ENCODE measurements at regions not wholly inside any gene's neighbourhood (a gene's known extent, or its start where the extent isn't known, plus 50 kb on each side); places are given as distances from the start of the nearest gene placed in this dataset.
"Not testable (repeated sequence)": the region's sequence is repeated elsewhere in the genome, so short reads cannot be mapped to it uniquely, and the experiment has no call there.

DNA sequence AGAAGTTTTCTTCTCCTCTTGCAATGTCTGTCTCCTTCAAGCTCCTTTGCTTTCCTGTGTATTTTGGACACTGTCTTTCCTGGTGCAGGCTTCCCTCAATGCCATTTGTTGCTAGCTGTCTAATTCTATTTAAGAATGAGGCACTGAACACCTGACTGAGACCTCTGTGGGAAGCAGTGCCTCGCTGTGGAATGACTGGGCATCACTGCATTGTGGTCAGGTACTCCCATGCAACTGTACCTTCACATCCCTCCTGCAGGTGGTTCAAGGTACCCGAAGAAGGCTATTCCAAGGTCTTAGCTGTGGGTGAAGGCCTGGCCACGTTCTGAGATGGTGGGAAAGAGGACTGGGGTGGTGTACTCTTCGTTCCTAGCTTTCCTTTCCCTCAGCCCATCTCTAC lies 152.8 kb upstream of the CTAGE1 start:
- no peak for DNase-seq

GRCh38 chr18:22572341-22572740 lies 154.6 kb upstream of the CTAGE1 start:
- no peak for DNase-seq

- no peak for DNase-seq
Measured at GRCh38 chr18:22579271-22579670, 161.6 kb upstream of the CTAGE1 start.

DNA sequence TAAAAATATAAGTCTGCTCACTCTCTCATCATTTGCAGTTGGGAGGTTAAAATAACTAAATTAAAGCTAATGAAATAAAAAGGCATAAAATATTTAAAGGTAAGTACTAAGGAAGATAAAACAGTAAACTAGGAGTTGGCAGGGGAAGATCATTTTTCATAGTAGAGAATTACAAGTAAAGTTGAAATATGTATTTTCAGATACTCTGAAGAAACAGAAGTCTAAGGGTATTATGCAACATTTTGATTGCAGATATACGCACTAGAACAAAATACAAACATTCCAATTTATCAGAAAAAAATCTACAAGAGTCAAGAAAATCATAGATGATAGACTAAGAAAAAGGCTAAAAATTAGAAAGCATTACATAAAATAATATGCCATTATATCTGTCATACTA lies 167.6 kb upstream of the CTAGE1 start:
- DNase-seq, result no peak

DNA sequence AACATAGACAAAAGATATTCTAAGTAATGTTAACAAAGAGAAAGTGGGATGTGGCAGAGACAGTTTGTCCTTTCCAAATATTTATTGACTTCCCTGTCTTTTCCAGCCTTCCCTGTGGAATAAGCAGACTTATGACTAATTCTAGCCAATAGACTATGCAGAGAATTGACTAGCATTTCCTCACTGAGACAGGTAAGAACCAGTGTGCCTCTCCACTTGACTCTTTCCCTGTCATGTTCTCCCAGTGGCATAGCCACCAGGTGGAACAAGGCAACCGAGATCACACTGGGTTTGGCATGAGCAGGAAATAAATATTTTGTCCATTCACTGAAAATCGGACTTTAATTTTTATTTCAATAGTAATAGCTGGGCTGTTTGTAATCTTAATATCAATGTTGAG lies 168.1 kb upstream of the CTAGE1 start:
- DNase-seq, result no peak

- DNase-seq, result no peak
Measured at GRCh38 chr18:22591222-22591621, 173.5 kb upstream of the CTAGE1 start.

DNA sequence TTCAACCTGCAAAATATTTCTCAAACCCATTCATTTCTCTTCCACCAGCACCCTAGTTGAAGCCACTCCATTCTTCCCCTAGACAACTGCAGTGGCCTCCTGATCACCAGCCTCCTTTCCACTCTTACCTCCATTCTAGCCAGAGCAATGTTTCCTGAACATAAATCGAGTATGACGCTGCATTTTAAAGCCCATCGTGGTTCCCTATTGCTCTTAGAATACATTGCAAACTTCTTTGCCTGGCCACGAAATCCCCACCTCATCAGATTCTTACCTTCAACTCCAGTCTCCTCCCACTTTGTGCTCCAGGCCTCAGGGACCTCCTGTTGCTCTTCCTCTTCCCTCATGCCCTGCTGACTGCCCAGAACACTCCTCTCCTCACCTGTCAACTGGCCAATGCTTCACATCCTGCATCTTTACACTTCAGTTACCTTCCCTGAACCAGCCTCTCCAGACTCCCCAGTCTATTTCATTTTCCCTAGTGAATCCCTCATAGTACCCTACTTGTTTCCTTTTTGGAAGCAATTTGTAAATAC lies 176.5 kb upstream of the CTAGE1 start:
- no peak for DNase-seq

GRCh38 chr18:22601481-22601880 lies 183.8 kb upstream of the CTAGE1 start:
- no peak for DNase-seq

- DNase-seq, result not testable (repeated sequence)
Measured at GRCh38 chr18:22602456-22602855, 184.7 kb upstream of the CTAGE1 start.

DNA sequence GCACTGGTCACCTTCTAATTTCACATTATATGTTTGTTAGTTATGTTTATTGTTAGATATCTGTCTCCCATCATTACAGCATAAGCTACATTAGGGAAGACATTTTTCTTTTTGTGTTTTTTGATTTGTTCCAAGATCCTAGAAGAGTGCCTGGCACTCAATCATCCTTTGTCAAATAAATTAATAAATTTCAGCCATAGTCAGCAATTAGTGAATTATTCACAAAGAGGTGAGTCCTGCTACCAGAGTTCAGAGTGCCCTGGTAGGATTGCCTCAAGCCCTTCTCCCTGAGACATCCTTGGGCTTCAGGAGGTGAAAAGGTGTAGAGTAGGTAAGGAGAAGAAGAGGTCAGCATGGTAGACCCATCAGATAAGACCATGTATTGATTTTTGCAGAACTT lies 186.2 kb upstream of the CTAGE1 start:
- no peak for DNase-seq

DNA sequence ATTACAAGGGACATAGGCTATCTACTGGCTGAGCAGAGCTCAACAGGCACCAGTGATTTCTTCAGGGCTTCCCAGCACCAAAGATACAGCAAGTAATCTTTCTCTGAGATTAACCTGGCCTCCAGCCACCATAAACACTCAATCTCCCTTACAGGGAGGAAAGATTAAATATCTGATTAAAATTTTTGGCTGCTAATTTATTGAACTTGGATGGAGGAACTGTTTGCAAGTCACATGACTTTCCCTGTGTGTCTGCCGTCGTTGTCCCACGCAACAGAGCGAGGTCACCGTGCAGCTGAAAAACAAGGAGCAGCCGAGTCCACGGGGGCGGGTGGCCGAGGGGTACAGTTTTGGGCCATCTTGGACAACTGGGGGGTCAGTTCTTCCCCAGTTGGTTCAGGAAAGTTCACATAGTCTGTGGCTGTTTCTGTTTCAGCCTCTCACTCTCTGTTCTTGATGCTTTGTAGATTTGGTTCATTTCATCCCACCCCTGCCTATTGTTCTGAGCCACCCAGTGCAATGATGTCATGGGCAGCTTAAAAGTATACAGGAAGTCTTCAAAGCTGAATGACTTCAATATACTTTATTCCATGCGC lies 186.8 kb upstream of the CTAGE1 start:
- DNase-seq, result no peak

DNA sequence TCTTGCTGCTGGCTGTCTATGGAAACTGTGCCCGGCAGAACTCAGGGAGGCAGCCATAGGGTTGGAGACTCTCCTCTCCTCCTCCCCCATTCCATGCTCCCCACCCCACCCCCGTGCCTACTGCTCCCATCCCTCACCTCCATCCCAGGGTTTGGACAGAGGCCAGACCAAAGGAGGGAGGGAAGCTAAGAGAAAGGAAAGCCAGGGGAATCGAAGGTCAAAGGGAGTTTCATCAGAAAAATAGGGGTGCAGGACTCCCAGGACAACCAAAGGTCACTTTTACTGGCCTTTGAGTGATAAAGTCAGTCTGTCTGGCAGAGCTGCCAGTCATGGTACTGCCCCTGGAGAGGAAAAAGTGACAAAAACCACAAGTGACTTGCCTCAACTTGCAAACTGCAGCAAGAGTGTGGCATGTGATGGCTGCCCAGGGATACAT lies 187.3 kb upstream of the CTAGE1 start:
- DNase-seq, result no peak

DNA sequence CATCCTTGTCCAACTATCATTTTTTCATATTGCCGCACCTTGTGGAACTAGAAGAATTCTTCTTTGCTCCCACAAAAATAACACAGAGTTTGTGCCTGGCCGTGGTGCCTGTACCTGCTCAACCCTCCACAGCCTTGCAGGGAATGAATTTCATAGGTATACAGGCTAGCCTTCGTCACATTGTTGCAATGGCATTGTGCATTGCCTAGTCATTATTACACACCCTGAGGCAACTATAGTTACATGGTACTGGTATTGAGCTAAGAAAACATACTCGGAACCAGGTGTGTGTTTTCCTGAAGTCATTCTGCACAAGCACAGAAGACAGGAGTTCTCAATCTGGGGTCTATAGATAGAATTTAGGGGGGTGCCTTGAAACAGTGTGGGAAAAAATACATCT lies 188.0 kb upstream of the CTAGE1 start:
- no peak for DNase-seq

GRCh38 chr18:22606563-22607283 lies 189.0 kb upstream of the CTAGE1 start:
- no peak for DNase-seq

DNA sequence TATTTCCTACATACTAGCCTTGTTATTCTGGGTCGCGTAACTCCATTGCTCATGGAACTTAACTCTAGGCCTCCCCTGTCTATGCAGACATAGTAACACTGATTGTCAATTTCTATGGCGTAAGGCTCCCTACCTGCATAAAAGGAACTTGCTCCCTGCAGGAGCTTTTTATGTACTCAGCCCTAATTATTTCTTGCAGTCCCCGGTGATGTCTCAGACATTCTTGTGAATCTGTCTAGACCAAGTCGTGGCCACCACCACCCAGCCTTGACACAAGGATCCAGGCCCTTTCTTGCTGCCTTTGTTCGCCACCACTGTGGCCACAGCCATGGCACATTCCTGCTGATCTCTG lies 189.5 kb upstream of the CTAGE1 start:
- DNase-seq, result no peak

GRCh38 chr18:22608847-22609246 lies 191.1 kb upstream of the CTAGE1 start:
- no peak for DNase-seq

GRCh38 chr18:22609642-22610041 lies 191.9 kb upstream of the CTAGE1 start:
- no peak for DNase-seq

DNA sequence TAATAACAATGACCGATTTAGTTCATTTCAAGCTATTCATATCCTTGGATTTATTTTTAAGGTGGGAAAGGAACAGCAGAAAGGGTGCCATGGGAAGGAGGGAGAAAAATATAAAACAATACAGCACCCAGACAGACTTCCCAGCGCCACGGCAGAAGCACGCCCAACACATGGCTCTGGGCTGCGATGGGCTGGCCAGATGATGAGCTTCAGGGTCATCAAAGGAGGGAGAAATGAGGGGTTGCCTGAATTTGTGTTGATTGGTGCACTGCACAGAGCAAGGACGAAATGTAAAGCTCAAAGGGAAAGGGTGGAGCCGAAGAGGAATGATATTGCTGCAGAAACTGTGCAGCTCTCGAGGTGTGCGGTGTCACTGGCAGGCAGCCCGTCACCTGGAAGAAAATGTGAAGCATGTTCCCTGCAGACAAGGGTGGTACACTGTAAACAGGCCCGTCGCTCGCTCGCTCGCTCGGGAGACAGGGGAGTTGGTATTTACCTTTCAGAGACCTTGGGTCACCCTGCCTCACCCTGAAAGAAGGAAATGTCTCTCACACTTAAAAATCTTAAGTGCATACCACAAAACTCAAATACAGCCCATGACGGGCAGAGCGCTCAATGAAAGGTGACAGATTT lies 195.5 kb upstream of the CTAGE1 start:
- no peak for DNase-seq

- no peak for DNase-seq
Measured at GRCh38 chr18:22613788-22614187, 196.1 kb upstream of the CTAGE1 start.

DNA sequence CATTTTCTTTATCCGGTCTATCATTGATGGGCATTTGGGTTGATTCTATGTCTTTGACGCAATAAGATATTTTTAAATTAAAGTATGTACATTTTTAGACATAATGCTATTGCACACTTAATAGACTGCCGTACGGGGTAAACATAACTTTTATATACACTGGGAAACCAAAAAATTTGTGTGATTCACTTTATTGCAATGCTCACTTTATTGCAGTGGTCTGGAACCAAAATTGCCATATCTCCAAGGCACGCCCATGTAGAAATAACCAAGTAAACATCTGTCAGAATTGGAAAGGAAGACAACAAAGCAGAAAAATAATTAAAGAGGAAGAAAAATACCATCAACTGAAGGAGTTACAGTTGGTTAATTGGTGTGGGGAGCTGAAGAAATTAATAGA lies 205.8 kb upstream of the CTAGE1 start:
- DNase-seq, result no peak

DNA sequence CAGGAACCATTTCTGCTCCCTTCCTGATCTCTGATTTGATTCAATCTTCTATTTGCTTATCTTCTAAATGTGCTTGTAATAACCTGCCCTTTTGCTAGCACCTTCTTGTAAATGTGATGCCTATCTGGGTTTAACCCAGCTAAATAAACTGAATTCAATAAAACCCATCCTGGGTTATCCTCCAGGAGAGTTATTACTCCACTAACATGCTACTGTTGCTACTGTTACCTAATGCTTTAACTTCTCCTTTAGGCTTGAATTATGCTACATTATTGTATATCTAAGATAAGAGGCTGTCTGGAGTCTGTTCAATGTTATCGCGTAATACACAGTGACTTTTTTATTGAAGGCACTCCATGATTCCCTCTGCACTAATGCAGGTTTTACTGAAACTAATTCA lies 206.5 kb upstream of the CTAGE1 start:
- DNase-seq, result no peak

- DNase-seq, result no peak
Measured at GRCh38 chr18:22625406-22625805, 207.7 kb upstream of the CTAGE1 start.

- no peak for DNase-seq
Measured at GRCh38 chr18:22626771-22627170, 209.1 kb upstream of the CTAGE1 start.

- no peak for DNase-seq
Measured at GRCh38 chr18:22627506-22627905, 209.8 kb upstream of the CTAGE1 start.
